Effector CD4-positive, alpha-beta T cell (primary cell): ENCODE measurements at regions not wholly inside any gene's neighbourhood (a gene's known extent, or its start where the extent isn't known, plus 50 kb on each side); places are given as distances from the start of the nearest gene placed in this dataset.
"Not testable (repeated sequence)": the region's sequence is repeated elsewhere in the genome, so short reads cannot be mapped to it uniquely, and the experiment has no call there.

Experiments used
- DNase-seq: peaks from one replicate; pipeline ENCODE4 v3.0.0-alpha.2; 2020

DNA sequence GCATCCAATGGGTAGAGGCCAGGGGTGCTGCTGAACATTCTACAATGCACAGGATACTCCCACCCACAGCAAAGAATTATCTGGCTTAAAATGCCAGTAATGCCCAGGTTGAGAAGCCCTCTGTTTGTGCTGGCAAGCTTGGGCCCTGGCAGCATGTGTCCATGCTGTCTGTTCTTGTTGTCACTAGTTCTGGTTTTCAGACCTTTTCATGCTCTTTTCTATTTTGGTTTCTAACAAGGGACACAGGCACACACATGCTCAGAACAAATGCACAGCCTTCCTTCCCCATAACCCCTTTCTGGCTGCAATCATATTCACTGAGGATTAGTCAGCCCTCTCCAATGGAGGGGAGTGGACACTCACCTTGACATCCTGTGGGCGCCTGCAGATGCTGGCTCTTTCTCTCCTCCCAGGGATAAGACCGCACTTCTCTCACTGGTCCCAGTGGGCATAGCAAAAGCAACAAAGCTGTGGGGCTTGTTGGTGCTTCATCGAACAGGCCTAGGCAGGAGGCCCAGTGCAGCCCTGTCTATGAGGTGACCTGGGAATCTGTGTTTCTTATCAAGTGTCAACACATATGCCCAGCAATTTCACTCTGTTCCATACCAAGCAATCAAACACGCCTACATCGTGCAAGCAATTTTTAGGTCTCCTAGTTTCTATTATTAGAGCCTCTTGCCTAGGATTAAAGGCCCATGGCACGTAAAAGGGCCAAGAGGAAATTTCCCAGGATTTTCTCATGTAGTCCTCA lies 271.1 kb upstream of the CCL2 start:
- no peak for DNase-seq

DNA sequence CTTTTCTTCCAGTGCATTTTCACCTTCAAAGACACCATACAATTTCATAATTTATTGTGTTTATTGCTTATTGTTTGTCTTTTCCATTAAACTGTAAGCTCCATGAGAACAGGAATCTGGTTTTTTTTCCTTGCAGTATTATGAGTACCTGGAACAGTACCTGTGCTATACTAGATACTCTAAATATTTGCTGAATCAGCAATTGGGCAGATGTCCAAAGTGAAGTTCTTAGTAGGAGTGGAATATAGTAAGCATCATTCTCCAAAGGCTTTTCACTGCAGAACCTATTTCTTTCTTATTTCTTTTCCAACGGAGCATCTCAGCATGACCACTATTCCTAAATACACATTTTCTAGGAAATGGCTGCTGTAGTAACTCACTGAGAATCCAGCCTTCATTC lies 269.0 kb upstream of the CCL2 start:
- no peak for DNase-seq

DNA sequence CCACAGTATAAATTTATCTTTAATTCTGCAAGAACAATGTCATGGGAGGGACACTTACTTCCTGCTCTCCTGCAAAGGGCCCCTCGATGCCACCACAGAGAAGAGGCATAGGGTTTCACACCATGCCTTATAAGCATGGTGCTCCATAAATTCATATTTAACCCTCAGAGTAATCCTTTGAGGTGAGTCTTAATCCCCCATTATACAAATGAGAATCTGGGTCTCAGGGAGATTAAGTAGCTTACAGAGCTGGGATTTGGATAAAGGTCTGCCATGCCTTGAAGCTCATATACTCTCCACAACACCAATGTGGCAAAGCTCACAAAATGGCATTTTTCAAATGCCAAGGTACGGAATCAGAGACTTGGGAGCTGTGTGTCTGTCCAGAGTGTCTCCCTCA lies 268.5 kb upstream of the CCL2 start:
- DNase-seq = no peak

DNA sequence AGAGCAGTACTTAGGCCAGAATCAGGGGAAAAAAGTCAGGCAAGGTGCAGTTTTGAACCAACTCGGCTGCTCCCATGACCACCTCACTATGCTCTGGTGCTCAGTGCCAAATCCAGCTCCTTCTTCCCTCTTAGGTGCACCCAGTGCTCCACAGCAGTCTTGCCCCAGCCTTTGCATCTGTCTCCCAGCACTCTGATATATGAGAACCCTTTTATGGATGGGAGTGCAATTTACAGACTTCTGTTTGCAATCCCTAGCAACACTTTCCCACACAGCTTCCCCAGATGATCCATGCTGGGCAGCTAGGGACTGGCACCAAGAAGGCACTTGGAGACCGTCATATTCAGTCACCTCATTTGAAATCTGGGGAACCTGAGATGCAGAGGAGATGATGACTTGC lies 267.9 kb upstream of the CCL2 start:
- DNase-seq = no peak

DNA sequence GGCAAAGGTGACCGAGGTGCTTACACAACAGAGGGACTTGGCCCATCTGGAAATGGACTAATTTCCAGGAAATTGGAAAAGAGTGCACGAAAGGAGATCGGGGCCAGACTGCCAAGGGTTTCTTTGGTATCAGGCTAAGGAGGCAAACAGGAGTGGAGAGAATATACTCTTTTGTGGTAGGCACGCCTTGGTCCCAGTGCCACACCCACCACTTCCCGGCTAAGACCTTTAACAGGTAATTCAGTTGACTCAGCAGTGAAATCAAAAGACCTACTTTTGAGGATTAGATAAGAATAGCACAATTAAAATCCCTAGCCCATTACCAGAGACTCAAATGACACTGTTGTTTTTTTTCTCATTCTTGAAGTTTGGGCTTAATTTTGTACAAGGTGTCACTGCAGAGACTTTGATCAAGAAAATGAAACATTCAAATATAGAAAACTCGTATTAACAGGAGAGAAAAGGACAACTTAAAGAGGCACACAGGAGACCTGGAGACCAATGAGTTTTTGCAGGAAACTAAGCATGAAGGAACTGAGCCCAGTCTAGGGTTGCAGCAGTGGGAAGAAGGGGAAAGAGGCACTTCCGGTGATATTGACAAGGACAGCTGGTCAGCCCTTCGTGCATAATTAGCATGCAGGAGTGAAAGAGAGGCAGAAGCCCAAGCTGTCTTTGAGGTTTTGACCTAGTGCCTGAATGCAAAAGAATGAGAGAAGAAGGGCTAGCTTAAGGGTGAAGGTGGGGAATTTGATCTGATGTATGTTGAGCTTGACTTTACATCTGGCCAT lies 265.5 kb upstream of the CCL2 start:
- DNase-seq = no peak

DNA sequence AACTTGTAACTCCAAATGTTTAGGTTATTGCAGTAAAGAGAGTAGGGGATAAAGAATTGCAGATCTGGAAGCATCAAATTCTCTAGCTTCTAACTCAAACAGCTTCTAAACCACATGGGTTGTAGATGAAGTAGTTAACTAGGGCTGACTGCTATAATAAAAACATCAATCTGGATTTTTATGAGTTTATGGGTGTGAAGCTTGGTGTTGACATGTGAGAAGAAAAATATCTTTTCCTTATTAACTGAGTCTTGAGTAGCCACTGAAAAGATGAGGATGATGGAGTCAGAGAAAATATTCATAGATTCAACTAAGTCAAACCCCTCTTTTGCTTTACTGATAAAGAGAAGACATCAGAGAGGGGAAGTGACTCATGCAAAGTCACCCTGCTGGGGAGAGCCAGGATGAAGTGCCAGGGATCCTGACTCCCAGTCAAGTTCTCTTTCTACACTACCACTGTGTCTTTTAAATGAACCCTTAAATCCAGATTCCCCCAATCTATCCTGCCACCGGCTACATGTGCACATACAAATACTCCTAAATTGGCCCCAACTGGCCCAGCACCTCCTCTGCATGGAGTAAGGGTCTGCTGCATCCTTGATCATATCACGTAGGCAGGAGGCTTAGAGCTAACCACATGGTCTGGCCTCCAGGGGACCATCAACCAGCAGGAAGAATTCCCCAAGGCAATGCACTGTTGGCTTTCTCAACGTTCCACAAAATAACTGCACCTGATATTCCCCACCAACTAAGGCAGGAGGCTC lies 264.0 kb upstream of the CCL2 start:
- DNase-seq = no peak

DNA sequence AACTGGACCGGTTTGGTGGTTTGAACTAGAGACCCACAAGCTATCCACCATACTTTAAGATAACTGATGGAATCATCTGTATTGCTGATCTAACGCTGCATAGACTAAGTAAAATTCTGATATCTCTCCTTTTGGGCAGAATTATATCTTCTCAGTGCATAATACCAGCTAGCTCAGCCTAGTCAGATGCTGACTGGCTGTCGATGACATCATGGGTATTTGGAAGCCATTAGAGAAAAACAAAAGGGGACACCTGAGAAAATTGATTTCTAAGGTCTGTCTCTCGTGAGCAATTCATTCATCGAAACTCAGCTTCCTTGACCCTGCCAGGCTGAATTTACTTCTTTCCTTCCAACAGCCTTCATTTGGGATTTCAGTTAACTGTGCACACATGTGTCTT lies 263.0 kb upstream of the CCL2 start:
- no peak for DNase-seq

DNA sequence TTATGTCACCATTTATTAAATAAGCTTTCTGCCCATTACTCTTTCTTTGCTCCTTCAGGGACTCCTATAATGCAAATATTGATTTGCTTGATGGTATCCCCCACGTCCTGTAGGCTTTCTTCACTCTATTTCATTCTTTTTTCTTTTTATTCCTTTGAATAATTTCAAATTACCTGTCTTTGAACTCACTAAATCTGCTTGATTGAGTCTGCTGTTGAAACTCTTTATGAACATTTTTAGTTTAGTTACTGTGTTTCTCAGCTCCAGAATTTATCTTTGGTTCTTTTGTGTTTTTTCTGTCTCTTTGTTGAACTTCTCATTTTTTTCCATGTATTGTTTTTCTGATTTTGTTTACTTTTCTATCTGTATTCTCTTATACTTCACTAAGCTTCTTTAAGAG lies 254.4 kb upstream of the CCL2 start:
- no peak for DNase-seq

DNA sequence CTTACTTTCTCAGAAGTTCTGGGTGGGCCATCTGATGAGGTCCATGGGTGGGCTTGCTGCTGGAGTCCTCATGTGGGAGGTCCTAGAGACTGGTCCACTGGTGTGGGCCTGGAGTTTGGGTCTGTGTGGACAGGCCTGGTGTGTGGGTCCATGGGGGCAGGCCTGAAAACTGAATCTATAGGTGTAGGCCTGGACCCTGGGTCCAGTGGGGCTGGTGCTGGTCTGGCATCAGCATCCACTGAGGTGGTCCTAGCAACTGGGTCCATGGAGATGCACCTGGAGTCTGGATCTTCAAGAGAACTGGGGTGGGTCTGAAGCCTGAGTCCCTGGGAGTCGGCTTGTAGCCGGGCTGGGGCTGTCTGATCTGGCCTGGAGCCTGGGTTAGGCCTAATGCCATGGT lies 253.8 kb upstream of the CCL2 start:
- DNase-seq = no peak

DNA sequence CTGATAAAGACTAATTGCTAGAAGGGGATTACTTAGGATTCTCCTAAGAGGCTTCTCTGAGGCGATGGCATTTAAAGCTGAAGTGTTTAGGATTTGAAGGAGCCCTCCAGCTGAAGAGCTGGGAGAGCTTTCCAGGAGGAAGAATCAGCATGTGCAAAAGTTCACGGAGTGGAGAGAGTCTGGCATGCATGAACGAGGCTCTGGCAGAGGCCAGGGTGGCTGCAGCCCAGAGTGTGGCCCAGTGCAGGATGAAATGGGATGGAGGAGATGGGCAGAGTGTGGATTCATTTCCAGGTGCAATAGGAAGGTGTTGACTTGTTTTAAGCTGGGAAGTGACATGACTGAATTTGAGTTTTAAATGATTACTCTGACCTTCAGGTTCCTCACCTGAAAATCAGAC lies 249.0 kb upstream of the CCL2 start:
- DNase-seq = no peak

DNA sequence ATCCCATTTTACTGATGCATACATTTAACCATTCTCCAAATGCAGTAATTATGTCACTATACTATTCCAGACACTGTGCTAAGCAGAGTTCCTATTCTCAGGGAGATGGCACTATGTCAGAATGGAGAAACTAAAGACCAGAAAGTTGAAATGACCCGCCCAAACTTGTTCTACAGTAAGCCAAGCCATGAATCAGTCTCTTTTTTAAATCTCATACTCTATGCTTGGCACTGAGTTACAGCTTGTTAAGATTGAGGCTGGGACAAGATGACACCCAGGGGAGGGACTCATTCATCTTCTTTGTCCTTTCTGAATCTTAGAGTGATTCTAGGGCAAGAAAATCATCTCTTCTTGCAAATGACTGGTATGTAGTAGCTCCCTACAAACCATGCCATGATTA lies 247.0 kb upstream of the CCL2 start:
- DNase-seq = no peak

DNA sequence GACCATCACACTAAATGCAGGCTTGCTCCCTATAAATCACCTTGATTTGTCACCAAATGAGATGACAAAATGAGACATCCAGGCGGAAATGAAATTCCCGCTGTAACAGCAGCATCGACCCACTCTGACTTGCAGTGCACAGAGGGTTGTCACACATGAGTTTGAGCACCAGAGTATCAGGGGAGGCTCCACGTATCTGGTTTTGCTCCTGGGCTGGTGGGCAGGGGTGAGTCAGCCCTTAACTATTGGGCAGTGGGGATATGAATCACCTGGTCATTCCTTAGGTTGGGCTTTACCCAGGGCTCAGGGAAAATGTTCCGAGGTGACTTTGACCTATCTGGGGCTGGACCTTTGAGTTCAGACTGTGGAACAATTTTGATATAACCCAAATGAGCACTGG lies 245.2 kb upstream of the CCL2 start:
- no peak for DNase-seq

DNA sequence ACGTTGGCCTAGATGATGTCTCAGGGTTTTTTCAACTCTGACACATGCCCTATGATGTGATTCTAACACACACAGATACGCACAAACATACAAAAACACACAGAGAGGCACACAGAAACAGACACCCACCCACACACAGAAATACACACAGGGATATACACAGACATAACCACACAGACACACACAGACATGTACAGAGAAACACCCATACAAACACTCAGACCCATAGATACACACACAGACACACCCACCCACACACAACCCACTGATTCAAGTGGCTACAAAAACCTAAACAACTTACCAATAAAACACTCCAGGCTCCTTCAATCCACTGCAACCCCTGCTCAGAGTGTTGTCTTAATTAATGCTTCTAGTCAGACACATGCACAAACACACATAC lies 244.6 kb upstream of the CCL2 start:
- no peak for DNase-seq

DNA sequence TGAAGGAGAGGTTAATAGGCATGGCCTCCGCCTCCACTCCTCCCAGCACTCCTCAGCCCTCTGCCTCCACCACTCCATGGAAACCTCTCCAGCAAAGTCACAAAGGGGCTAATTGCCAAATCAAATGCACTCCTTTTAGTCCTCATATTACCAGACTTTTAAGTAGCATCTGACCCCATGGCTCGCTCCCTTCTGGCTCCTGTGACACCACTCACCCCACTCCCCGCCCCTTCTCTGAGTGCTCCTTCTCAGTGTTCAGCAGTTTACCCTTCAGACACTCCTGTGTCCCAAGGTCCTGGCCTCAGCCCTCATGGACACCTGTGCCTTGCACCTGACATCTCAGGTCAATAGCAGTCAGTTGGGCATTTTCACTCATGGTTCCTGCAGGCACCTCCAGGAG lies 243.5 kb upstream of the CCL2 start:
- DNase-seq = no peak

DNA sequence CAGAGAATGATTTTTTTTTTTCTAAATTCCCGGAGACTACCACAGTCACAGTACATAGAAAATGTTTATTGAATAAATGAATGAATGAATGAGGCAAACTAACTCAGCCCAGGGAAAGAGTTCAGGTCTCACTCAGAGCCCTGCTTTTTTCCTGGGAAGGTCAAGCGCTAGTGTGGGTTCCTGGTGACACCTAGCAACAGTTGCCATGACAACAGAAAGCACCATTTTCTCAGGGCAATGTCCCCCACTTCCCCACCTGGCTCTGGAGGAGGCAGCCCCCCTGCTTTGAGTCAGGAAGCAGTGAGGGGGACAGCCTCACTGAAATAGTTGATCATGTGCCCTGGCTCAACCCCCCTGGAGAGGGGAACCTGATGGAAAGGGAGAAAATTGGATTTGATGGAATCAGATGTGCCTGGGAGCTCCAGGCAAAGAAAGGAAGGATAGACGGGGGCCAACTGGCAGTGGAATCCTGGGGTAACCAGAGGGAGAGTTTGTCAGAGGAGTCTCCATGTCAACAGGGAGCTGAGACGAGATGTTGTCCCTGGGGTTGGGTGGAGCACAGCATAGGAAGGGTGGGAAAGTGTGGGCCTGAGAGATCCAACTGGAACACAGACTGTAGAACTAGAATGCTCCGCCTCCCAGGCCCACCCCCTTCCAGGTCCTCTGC lies 242.2 kb upstream of the CCL2 start:
- no peak for DNase-seq

DNA sequence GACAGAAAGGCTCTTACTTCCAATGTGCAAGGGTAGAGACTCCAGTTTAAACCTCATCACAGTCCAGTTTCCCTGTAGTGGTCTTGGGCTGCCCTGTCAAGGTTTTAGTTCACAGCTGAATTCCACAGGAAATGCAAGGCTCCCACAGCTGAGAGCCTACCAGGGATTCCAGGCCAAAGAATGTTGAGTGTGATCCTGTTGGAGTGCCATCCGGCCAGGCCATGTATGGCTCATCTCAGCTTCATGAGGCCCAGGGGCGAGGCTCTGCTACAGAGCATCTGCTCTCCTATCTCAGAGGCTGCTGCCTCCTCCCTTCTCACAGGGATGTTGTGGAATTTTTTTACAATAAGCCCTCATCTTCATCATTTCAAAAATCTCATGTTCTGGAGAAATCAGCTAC lies 239.8 kb upstream of the CCL2 start:
- no peak for DNase-seq

DNA sequence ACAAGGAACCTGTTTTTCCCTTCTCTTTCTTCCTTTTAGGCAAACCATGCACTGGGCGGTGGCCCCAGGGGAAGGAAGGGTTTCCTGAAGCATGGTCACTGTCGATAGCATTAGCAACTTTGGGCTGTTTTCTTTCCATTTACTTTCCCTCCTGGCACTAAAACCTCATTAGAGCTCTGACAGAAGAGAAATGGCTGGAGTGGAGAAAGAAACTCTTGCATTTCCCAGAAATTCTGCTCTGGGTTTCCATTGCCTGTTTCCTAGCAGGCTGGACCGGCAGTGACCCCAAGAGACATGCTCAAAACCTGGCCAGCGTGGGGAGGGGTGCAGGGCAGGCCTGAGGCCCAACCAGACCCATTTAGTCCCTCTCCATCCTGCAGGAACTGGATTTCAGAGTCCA lies 230.7 kb upstream of the CCL2 start:
- DNase-seq = no peak

DNA sequence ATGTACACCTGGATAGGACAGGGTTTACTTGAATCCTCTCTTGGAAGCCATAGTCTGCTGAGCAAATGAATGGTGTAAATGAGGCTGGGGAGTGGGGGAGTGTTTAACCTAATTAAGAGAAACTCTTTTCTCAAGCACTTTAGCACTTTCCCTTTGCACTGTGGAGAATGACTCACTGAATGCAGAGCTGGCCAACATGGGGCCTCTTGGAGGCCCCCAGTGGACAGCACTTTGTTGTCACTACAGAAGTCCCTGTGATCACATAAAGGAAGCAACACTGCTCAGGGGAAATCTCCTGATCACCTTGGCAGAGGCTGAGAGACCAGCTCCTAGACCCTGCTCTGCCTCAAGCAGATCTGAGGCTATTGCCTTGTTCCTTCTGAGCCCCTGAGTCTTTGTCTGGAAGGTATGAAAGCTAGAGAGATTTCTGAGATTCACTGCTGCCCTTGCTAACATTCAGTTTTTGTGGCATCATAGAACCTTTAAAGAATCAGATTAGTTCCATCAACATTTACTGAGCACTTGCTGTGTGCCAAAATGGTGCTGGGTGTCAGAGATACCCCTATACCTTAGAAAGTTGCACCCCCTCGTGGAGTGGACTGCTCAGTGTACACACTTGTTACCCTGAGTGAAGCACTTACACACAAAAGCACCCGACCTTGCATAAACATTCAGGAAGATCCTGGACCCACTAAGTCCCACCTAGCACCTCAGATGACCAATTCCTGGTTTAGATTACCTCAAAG lies 230.1 kb upstream of the CCL2 start:
- DNase-seq = no peak

DNA sequence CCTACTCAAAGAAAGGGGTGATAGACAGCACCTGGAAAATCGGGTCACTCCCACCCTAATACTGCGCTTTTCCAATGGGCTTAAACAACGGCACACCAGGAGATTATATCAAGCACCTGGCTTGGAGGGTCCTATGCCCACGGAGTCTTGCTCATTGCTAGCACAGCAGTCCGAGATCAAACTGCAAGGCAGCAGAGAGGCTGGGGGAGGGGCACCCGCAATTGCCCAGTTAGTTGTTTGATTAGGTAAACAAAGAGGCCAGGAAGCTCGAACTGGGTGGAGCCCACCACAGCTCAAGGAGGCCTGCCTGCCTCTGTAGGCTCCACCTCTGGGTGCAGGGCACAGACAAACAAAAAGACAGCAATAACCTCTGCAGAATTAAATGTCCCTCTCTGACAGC lies 224.5 kb upstream of the CCL2 start:
- DNase-seq = not testable (repeated sequence)

DNA sequence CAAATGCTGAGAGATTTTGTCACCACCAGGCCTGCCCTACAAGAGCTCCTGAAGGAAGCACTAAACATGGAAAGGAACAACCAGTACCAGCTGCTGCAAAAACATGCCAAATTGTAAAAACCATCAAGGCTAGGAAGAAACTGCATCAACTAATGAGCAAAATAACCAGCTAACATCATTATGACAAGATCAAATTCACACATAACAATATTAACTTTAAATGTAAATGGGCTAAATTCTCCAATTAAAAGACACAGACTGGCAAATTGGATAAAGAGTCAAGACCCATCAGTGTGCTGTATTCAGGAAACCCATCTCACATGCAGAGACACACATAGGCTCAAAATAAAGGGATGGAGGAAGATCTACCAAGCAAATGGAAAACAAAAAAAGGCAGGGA lies 222.8 kb upstream of the CCL2 start:
- not testable (repeated sequence) for DNase-seq

DNA sequence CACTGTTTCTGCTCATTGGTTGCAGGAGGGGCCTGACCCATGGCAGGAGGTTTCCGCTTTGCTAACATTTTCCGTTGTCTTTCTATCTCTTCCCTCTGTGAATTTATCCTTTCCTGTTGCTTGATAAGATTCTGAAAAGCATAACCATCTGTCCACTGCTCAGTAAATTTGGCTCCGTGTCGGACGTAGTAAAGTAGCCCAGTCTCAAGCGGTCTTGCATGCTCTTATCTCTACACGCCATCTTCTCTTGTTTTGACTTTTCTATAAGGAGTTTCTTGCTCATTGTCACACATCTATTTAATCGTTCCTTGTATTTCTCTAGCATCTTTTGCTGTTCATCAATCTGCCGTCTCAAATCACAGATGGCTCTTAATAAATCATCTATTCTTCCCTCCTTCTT lies 216.3 kb upstream of the CCL2 start:
- not testable (repeated sequence) for DNase-seq

DNA sequence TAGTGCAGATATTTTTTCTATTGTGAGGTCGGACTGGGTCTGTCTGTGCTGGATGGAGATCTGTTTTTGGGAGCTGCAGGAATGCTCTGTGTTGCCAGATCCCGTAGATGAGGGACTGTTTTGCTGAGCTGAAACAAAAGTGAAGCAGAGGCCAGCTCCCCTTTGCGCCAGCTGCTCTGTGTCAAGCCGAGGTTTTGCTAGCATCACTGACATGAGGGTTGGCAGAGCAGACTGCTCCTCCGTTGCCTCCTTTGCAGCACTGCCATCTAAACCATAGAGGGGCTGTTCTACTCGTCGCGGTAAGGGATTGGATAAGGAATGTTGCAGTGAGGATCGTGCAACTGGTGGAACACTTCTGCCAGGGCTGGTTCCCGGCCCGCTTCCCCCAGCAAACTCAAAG lies 215.9 kb upstream of the CCL2 start:
- not testable (repeated sequence) for DNase-seq
